Heart right ventricle (tissue), 16 donors: ENCODE measurements at regions not wholly inside any gene's neighbourhood (a gene's known extent, or its start where the extent isn't known, plus 50 kb on each side); places are given as distances from the start of the nearest gene placed in this dataset.

Experiments
- ATAC-seq, 8 donors: fragments of 200-7000 bp; cut with Tn5 transposase; one replicate each; pipeline ENCODE4 v1.9.1; 2020; ENCODE audit warnings: mild to moderate bottlenecking in 8 of 8, moderate library complexity in 8 of 8, moderate number of reproducible peaks in 1 of 8
- DNase-seq, 2 donors: peaks; one replicate each; pipeline ENCODE4 v3.0.0-alpha.2; 2020
- H3K27ac ChIP-seq, 10 donors: fragments of 200-600 bp; sonication (generic) in 2 of 10; one replicate each; pipeline versions ENCODE4 v1.5.0 to v1.8.0; 2020 to 2022; ENCODE audit warnings: mild to moderate bottlenecking in 3 of 10
- H3K27me3 ChIP-seq, 7 donors: fragments of 200-600 bp; one replicate each; pipeline ENCODE4 v1.8.0; 2021 to 2022; ENCODE audit warnings: mild to moderate bottlenecking in 2 of 7
- H3K36me3 ChIP-seq, 9 donors: fragments of 200-600 bp; sonication (generic) in 1 of 9; one replicate each; pipeline versions ENCODE4 v1.5.0 to v1.8.0; 2020 to 2022; ENCODE audit warnings: mild to moderate bottlenecking in 2 of 9
- H3K4me1 ChIP-seq, 9 donors: fragments of 200-600 bp; sonication (generic) in 1 of 9; one replicate each; pipeline versions ENCODE4 v1.5.0 to v1.8.0; 2020 to 2022; ENCODE audit warnings: mild to moderate bottlenecking in 4 of 9
- H3K4me3 ChIP-seq, 10 donors: fragments of 200-600 bp; sonication (generic) in 2 of 10; one replicate each; pipeline versions ENCODE4 v1.5.0 to v1.8.0; 2020 to 2022; ENCODE audit warnings: mild to moderate bottlenecking in 7 of 10, moderate library complexity in 2 of 10
- H3K9me3 ChIP-seq, 11 donors: fragments of 200-600 bp in 10 of 11; sonication (generic) in 2 of 11; one replicate each; pipeline versions ENCODE4 v1.5.0 to v1.8.0; 2013 to 2022; ENCODE audit warnings: mild to moderate bottlenecking in 2 of 11, control low read depth in 1 of 11, moderate library complexity in 1 of 11
- WGBS, 2 donors: extraction: QIAGEN DNeasy Blood & Tissue Kit; methylation state at CpG; one replicate each; pipeline ENCODE4 v1.1.7; 2013; ENCODE audit warnings: inconsistent platforms in 1 of 2; 5-methylcytosine and 5-hydroxymethylcytosine counted together
- intact Hi-C, 10 donors: fragments of 100-400 bp; cut with DNase I; formaldehyde crosslinking; loops; one replicate each; pipeline versions ENCODE4 v1.11.1 to v1.14.2; 2022
- TF ChIP-seq, protein P1 (sequence below), 9 donors: fragments of 200-600 bp; sonication (generic) in 2 of 9; IDR thresholded peaks; one replicate each; pipeline versions ENCODE4 v1.5.0 to v1.8.0; 2021 to 2022; ENCODE audit warnings: antibody characterized with exemption in 9 of 9, mild to moderate bottlenecking in 5 of 9, moderate library complexity in 1 of 9
- donor health status: Arrhythmogenic right ventricular cardiomyopathy.
- donor health status: ischemic (EF 13 %, LVEDD 7.1; RV severe dilation, severe dysfunction).
- donor health status: healthy with polysubstance abuse.
- donor health status: DM: no; HTN: yes; CAD: no.
- donor health status: DM: no; HTN: no; CAD: no.
- donor health status: ischemic (EF 25% LVEDD 6.9; RV normal size, moderate dysfunction).
- donor health status: ischemic (EF 25% LVEDD 5.7; RV mildly dilated, moderate dysfunction).
- donor health status: healthy.
- donor health status: DM: yes; HTN: yes; CAD: no.
- donor health status: Ischemic cardiomyopathy.
- donor health status: ischemic (EF 35%, LVEDD 5.7; RV mildly dilated, moderate dysfunction).
- donor health status: nonischemic (EF 11% LVEDD 7.7; RV severe dilation, severe dysfunction).
- donor health status: DM: yes; HTN: yes; CAD: no.
- donor health status: PGD.
- donor health status: ischemic (EF 29% LVEDD 5.4; RV normal size, mild dysfunction).
- donor health status: nonischemic (EF 23%, LVEDD 6.1; RV moderate dilation, normal function).

- peaks cover 0 to 63% (median 11%) of the 10 kb centered on the region in 7 donors for H3K27me3 ChIP-seq
- WGBS, 2 donors: 62 to 79% methylated on average over 2 of the region's 2 CpGs
- H3K9me3 ChIP-seq: peaks cover 0 to 9% (median 0%) of the 10 kb centered on the region in 11 donors
- peaks cover 0 to 7% (median 0%) of the 10 kb centered on the region in 9 donors for H3K4me1 ChIP-seq
- no peak overlapping the region for H3K27ac ChIP-seq
- H3K4me3 ChIP-seq: no peak overlapping the region
- DNase-seq: no peak
- intact Hi-C loops: loop anchor here in 3 of 10 donors (10.0 kb wide), 5 partner anchors 264 to 704 kb away; partner anchors contain the start of gene LRFN2 (in 2 of the 3)
- TF ChIP-seq, protein P1, sequence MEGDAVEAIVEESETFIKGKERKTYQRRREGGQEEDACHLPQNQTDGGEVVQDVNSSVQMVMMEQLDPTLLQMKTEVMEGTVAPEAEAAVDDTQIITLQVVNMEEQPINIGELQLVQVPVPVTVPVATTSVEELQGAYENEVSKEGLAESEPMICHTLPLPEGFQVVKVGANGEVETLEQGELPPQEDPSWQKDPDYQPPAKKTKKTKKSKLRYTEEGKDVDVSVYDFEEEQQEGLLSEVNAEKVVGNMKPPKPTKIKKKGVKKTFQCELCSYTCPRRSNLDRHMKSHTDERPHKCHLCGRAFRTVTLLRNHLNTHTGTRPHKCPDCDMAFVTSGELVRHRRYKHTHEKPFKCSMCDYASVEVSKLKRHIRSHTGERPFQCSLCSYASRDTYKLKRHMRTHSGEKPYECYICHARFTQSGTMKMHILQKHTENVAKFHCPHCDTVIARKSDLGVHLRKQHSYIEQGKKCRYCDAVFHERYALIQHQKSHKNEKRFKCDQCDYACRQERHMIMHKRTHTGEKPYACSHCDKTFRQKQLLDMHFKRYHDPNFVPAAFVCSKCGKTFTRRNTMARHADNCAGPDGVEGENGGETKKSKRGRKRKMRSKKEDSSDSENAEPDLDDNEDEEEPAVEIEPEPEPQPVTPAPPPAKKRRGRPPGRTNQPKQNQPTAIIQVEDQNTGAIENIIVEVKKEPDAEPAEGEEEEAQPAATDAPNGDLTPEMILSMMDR (IDR thresholded peaks at IDR 0.05): no peak
- no peaks in the 10 kb centered on the region for H3K36me3 ChIP-seq
- ATAC-seq: no peak
These were observed 266.2 kb downstream of the LRFN2 start for GRCh38 chr6:40320947-40321346.

GRCh38 chr6:40320441-40320840 lies 266.7 kb downstream of the LRFN2 start:
- Histone ChIP-seq H3K4me1 (peaks cover 0 to 6% (median 0%) of the 10 kb centered on the region in 9 donors), H3K27ac (no peak overlapping the region), H3K36me3 (no peaks in the 10 kb centered on the region), H3K27me3 (peaks cover 0 to 64% (median 9%) of the 10 kb centered on the region in 7 donors), H3K9me3 (peaks cover 0 to 9% (median 0%) of the 10 kb centered on the region in 11 donors), H3K4me3 (no peak overlapping the region)
- TF ChIP-seq, protein P1 (IDR thresholded peaks at IDR 0.05): no peak
- DNase-seq (no peak), ATAC-seq (no peak)
- 75 to 82% methylated on average over 3 of the region's 3 CpGs for WGBS, 2 donors
- intact Hi-C loops: loop anchor here in 3 of 10 donors (10.0 kb wide), 5 partner anchors 264 to 704 kb away; partner anchors contain the start of gene LRFN2 (in 2 of the 3)

DNA sequence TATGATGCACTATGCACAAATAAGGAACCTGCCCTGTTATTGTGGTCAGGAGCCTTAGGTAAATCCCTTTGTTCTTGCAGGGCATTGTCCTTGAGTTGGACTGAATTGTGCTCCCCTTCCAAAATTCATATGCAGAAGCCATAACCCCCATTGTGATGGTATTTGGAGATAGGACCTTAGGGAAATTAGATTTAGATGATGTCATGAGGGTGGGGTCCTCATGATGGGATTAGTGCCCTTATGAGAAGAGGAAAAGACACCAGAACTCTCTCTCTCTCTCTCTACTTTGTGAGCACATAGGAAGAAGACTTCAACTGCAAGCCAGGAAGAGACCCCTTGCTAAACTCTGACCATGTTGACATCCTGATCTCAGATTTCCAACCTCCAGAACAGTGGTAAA lies 268.0 kb downstream of the LRFN2 start:
- DNase-seq: no peak
- H3K27me3 ChIP-seq: peaks cover 0 to 56% (median 9%) of the 10 kb centered on the region in 7 donors
- H3K27ac ChIP-seq: no peak overlapping the region
- intact Hi-C loops: loop anchor here in 2 of 10 donors (10.0 kb wide), 2 partner anchors 944 to 954 kb away; no protein-coding TSS in a partner anchor
- H3K4me3 ChIP-seq: no peak overlapping the region
- no peaks in the 10 kb centered on the region for H3K4me1 ChIP-seq
- H3K9me3 ChIP-seq: peaks cover 0 to 9% (median 0%) of the 10 kb centered on the region in 11 donors
- H3K36me3 ChIP-seq: no peaks in the 10 kb centered on the region
- TF ChIP-seq, protein P1 (IDR thresholded peaks at IDR 0.05): no peak
- no peak for ATAC-seq

- WGBS, 2 donors: 88 to 94% methylated on average over 5 of the region's 5 CpGs
- Histone ChIP-seq H3K27ac (no peak overlapping the region), H3K9me3 (peaks cover 0 to 9% (median 0%) of the 10 kb centered on the region in 11 donors), H3K27me3 (peaks cover 0 to 44% (median 8%) of the 10 kb centered on the region in 7 donors), H3K36me3 (no peaks in the 10 kb centered on the region), H3K4me3 (no peak overlapping the region), H3K4me1 (no peaks in the 10 kb centered on the region)
- TF ChIP-seq, protein P1 (IDR thresholded peaks at IDR 0.05): no peak
- DNase-seq (no peak), ATAC-seq (no peak)
- intact Hi-C loops: loop anchor here in 2 of 10 donors (10.0 kb wide), 2 partner anchors 940 to 950 kb away; no protein-coding TSS in a partner anchor
These were observed 272.1 kb downstream of the LRFN2 start for GRCh38 chr6:40315060-40315459.
